ENCODE measurements at regions not wholly inside any gene's neighbourhood (a gene's known extent, or its start where the extent isn't known, plus 50 kb on each side); places are given as distances from the start of the nearest gene placed in this dataset.

DNA sequence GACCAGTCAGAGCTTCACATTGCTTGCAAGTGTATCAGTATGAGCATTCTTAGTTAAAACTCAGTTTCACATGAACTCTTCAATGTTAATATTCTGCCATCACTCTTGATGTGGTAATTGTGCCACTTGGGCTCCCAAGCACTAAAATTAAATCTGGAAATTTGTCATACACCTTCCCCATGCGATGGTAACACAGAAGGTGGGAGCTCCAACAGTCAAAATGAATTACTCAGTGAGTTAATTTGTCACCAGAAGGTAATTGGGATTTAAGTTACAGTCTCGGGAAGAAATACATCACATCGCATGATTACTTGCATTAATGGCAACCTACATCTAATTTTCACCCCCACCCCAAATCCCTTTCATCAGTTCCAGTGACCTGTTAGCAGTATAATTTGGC is 376.5 kb upstream of the DAB1 start:
- Mint-ChIP-seq H3K36me3 (no peaks in the 10 kb centered on the region), H3K4me1 (no peaks in the 10 kb centered on the region), H3K9me3 (no peaks in the 10 kb centered on the region), H3K4me3 (no peak overlapping the region), H3K27me3 (peaks cover 2% of the 10 kb centered on the region), H3K27ac (no peak overlapping the region)

- Mint-ChIP-seq H3K27ac (no peak overlapping the region), H3K4me1 (no peaks in the 10 kb centered on the region), H3K4me3 (no peak overlapping the region), H3K27me3 (peaks cover 2% of the 10 kb centered on the region), H3K9me3 (no peaks in the 10 kb centered on the region), H3K36me3 (no peaks in the 10 kb centered on the region)
Measured at GRCh38 chr1:57799490-57800115, 375.7 kb upstream of the DAB1 start.

- no peak overlapping the region for H3K27ac Mint-ChIP-seq
- peaks cover 2% of the 10 kb centered on the region for H3K27me3 Mint-ChIP-seq
- no peaks in the 10 kb centered on the region for H3K4me1 Mint-ChIP-seq
- no peak overlapping the region for H3K4me3 Mint-ChIP-seq
- no peaks in the 10 kb centered on the region for H3K9me3 Mint-ChIP-seq
- no peaks in the 10 kb centered on the region for H3K36me3 Mint-ChIP-seq
Measured at GRCh38 chr1:57798543-57798942, 374.7 kb upstream of the DAB1 start.

- Mint-ChIP-seq H3K9me3 (no peaks in the 10 kb centered on the region), H3K4me3 (no peak overlapping the region), H3K27me3 (peaks cover 2% of the 10 kb centered on the region), H3K27ac (no peak overlapping the region), H3K36me3 (no peaks in the 10 kb centered on the region), H3K4me1 (no peaks in the 10 kb centered on the region)
Measured at GRCh38 chr1:57797084-57797483, 373.2 kb upstream of the DAB1 start.

GRCh38 chr1:57796616-57797015 is 372.8 kb upstream of the DAB1 start:
- no peak overlapping the region for H3K27ac Mint-ChIP-seq
- no peaks in the 10 kb centered on the region for H3K9me3 Mint-ChIP-seq
- H3K4me3 Mint-ChIP-seq = no peak overlapping the region
- peaks cover 2% of the 10 kb centered on the region for H3K27me3 Mint-ChIP-seq
- H3K36me3 Mint-ChIP-seq = no peaks in the 10 kb centered on the region
- no peaks in the 10 kb centered on the region for H3K4me1 Mint-ChIP-seq

- Mint-ChIP-seq H3K27ac (no peak overlapping the region), H3K9me3 (no peaks in the 10 kb centered on the region), H3K4me1 (no peaks in the 10 kb centered on the region), H3K27me3 (peaks cover 2% of the 10 kb centered on the region), H3K36me3 (no peaks in the 10 kb centered on the region), H3K4me3 (no peak overlapping the region)
Measured at GRCh38 chr1:57795886-57796285, 372.0 kb upstream of the DAB1 start.

DNA sequence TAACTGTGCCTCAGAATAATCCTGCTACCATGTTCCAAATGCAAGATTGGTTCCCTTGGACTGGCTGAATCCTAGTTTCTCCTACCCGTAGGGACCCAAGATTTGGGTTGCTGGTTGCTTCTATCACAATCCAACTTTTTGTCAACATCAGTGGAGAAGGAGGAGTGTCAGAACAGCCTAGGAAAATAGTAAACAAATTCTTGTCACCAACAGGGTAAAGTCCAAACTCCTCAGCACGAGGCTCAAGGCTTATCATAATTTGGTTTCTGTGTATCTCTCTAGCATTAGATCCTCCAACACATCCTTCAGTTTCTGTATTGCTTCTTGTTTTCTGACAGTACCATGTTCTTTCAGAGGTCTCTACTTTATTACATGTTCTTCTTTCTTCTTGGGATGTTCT is 370.2 kb upstream of the DAB1 start:
- peaks cover 2% of the 10 kb centered on the region for H3K27me3 Mint-ChIP-seq
- no peak overlapping the region for H3K4me3 Mint-ChIP-seq
- no peaks in the 10 kb centered on the region for H3K36me3 Mint-ChIP-seq
- no peak overlapping the region for H3K27ac Mint-ChIP-seq
- H3K4me1 Mint-ChIP-seq = no peaks in the 10 kb centered on the region
- peaks cover 5% of the 10 kb centered on the region for H3K9me3 Mint-ChIP-seq

DNA sequence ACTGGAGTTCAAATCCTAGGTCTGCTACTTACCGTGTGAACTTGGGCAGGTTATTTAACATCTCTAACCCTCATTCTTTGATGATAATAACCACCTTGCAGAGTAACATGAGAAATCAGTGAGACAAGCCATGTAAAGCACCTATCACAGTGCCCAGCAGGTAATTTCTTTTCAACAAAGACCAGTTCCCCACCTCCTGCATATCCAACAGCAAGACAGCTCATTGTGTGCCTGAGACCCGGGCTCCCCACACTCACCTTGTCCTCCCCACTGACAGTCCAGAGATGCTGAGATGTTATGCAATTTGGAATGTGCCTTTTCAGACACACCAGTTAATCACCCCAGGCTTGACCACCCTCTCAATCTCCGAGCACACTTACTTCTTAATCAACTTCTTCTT is 367.6 kb upstream of the DAB1 start:
- Mint-ChIP-seq H3K4me3 (no peak overlapping the region), H3K9me3 (peaks cover 5% of the 10 kb centered on the region), H3K4me1 (no peaks in the 10 kb centered on the region), H3K27me3 (no peaks in the 10 kb centered on the region), H3K27ac (no peak overlapping the region), H3K36me3 (no peaks in the 10 kb centered on the region)

DNA sequence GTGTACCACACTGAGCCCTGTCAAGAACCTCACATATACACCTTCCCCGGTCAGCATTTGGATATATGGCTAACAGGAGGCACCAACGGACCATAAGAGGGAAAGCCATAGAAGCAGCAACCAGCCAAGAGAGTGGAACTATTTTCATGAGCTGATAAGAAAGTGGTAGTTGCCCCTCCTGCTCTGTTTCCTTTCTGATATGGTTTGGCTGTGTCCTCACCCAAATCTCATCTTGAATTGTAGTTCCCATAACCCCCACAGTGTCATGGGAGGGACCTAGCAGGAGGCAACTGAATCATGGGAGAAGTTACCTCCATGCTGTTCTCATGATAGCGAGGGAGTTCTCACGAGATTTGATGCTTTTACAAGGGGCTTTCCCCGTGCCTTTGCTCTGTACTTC is 366.1 kb upstream of the DAB1 start:
- Mint-ChIP-seq H3K27ac (no peak overlapping the region), H3K9me3 (peaks cover 5% of the 10 kb centered on the region), H3K4me1 (no peaks in the 10 kb centered on the region)

DNA sequence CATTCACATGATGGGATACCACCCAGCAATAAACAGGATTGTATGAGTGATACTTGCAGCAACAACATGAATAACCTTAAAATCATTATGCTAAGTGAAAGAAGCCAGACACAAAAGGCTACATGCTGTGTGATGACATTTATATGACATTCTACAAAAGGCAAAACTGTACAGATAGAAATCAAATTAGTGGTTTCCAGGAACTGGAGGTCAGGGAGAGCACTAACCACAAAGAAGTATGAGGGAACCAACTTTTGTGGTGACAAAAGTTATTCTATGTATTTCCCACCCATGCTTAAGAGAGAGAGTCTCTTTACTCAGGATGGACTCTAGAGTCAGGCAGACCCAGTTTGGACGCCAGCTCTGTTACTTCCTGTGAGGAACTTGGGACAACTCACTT is 364.5 kb upstream of the DAB1 start:
- H3K27me3 Mint-ChIP-seq = no peaks in the 10 kb centered on the region
- no peaks in the 10 kb centered on the region for H3K36me3 Mint-ChIP-seq
- H3K27ac Mint-ChIP-seq = no peak overlapping the region
- no peaks in the 10 kb centered on the region for H3K4me1 Mint-ChIP-seq
- no peak overlapping the region for H3K4me3 Mint-ChIP-seq
- peaks cover 5% of the 10 kb centered on the region for H3K9me3 Mint-ChIP-seq

More for the DNA sequence above, 366.1 kb upstream of the DAB1 start:
- H3K36me3 Mint-ChIP-seq = no peaks in the 10 kb centered on the region
- H3K4me3 Mint-ChIP-seq = no peak overlapping the region
- H3K27me3 Mint-ChIP-seq = no peaks in the 10 kb centered on the region

- no peaks in the 10 kb centered on the region for H3K36me3 Mint-ChIP-seq
- no peaks in the 10 kb centered on the region for H3K9me3 Mint-ChIP-seq
- no peak overlapping the region for H3K27ac Mint-ChIP-seq
- no peak overlapping the region for H3K4me3 Mint-ChIP-seq
- no peaks in the 10 kb centered on the region for H3K27me3 Mint-ChIP-seq
- no peaks in the 10 kb centered on the region for H3K4me1 Mint-ChIP-seq
Measured at GRCh38 chr1:57784356-57784755, 360.5 kb upstream of the DAB1 start.

- Mint-ChIP-seq H3K27ac (no peak overlapping the region), H3K27me3 (peaks cover 3% of the 10 kb centered on the region), H3K4me3 (no peak overlapping the region), H3K36me3 (no peaks in the 10 kb centered on the region), H3K9me3 (peaks cover 3% of the 10 kb centered on the region), H3K4me1 (no peaks in the 10 kb centered on the region)
Measured at GRCh38 chr1:57782357-57782756, 358.5 kb upstream of the DAB1 start.

- Mint-ChIP-seq H3K36me3 (no peaks in the 10 kb centered on the region), H3K27me3 (no peaks in the 10 kb centered on the region), H3K4me1 (no peaks in the 10 kb centered on the region), H3K27ac (no peak overlapping the region), H3K4me3 (no peak overlapping the region), H3K9me3 (peaks cover 2% of the 10 kb centered on the region)
Measured at GRCh38 chr1:57772580-57773195, 348.8 kb upstream of the DAB1 start.

DNA sequence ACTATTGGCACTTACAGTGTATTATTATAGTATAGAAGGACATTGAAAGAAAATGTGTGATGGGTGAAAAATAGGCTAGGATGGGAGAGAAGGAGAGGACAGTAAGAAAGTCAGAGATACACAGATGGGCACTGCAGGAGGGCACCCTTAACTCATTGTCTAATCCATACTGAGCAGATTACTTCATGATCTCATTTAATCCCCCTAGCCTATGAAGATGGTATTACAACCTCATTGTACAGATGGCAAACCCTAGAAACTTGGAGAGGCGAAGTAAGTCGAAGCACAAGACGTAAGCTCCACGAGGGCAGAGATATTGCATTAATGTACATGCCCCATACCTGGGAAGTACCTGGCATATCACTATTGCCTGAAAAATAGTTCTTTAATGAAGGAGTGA is 346.9 kb upstream of the DAB1 start:
- no peak overlapping the region for H3K27ac Mint-ChIP-seq
- H3K9me3 Mint-ChIP-seq = no peaks in the 10 kb centered on the region
- no peaks in the 10 kb centered on the region for H3K4me1 Mint-ChIP-seq
- peaks cover 2% of the 10 kb centered on the region for H3K27me3 Mint-ChIP-seq
- no peak overlapping the region for H3K4me3 Mint-ChIP-seq
- no peaks in the 10 kb centered on the region for H3K36me3 Mint-ChIP-seq

- H3K4me3 Mint-ChIP-seq = no peak overlapping the region
- no peaks in the 10 kb centered on the region for H3K36me3 Mint-ChIP-seq
- no peaks in the 10 kb centered on the region for H3K4me1 Mint-ChIP-seq
Measured at GRCh38 chr1:57770236-57770635, 346.4 kb upstream of the DAB1 start.

DNA sequence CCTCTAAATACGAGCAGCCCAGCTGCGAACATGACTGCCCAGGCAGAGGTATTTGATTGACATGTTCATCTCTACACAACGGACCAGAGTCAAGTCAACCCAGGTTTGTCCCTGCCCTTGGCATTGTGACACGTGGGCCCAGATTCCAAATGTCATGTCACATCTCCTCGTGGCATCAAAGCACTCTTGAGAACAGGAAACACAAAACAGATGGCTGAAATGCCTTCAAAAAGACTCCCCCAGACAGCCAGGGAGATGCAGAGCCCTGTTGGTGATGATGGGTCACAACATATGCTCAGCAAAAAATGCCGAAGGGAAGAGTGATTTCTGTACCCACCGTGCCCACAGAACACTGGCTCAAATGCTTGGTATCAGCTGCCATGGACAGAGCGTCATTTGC is 337.8 kb upstream of the DAB1 start:
- Mint-ChIP-seq H3K27me3 (no peaks in the 10 kb centered on the region), H3K27ac (no peak overlapping the region), H3K4me3 (no peak overlapping the region), H3K4me1 (no peaks in the 10 kb centered on the region), H3K9me3 (no peaks in the 10 kb centered on the region), H3K36me3 (no peaks in the 10 kb centered on the region)

More at GRCh38 chr1:57770236-57770635, 346.4 kb upstream of the DAB1 start:
- peaks cover 2% of the 10 kb centered on the region for H3K27me3 Mint-ChIP-seq
- H3K9me3 Mint-ChIP-seq = no peaks in the 10 kb centered on the region
- H3K27ac Mint-ChIP-seq = no peak overlapping the region

- Mint-ChIP-seq H3K27ac (no peak overlapping the region), H3K4me1 (no peaks in the 10 kb centered on the region), H3K36me3 (no peaks in the 10 kb centered on the region), H3K4me3 (no peak overlapping the region), H3K9me3 (no peaks in the 10 kb centered on the region), H3K27me3 (no peaks in the 10 kb centered on the region)
Measured at GRCh38 chr1:57752843-57753242, 329.0 kb upstream of the DAB1 start.
